HG03565 (cell line): ENCODE measurements at regions not wholly inside any gene's neighbourhood (a gene's known extent, or its start where the extent isn't known, plus 50 kb on each side); places are given as distances from the start of the nearest gene placed in this dataset.

Source experiments
- ATAC-seq: cut with Tn5 transposase; IDR thresholded peaks from one replicate; pipeline ENCODE4 v1.9.1; 2021; ENCODE audit warnings: mild to moderate bottlenecking, moderate library complexity; ENCODE audit not compliant: unreplicated experiment

- no peak for ATAC-seq
Observed at GRCh38 chr9:3161912-3162311, 318.0 kb upstream of the PUM3 start.

- no peak for ATAC-seq
Observed at GRCh38 chr9:3157011-3157410, 313.1 kb upstream of the PUM3 start.

- ATAC-seq = no peak
Observed at GRCh38 chr9:3151672-3152576, 308.0 kb upstream of the PUM3 start.

GRCh38 chr9:3150074-3150473 is 306.2 kb upstream of the PUM3 start:
- no peak for ATAC-seq

- ATAC-seq = no peak
Observed at GRCh38 chr9:3138231-3139229, 294.6 kb upstream of the PUM3 start.

GRCh38 chr9:3137347-3137695 is 293.4 kb upstream of the PUM3 start:
- no peak for ATAC-seq

GRCh38 chr9:3136686-3137346 is 292.9 kb upstream of the PUM3 start:
- no peak for ATAC-seq

GRCh38 chr9:3136230-3136629 is 292.3 kb upstream of the PUM3 start:
- no peak for ATAC-seq

- ATAC-seq = no peak
Observed at GRCh38 chr9:3127564-3127963, 283.7 kb upstream of the PUM3 start.

- ATAC-seq = no peak
Observed at GRCh38 chr9:3125602-3126405, 281.9 kb upstream of the PUM3 start.

- ATAC-seq = no peak
Observed at GRCh38 chr9:3124001-3124400, 280.1 kb upstream of the PUM3 start.

- no peak for ATAC-seq
Observed at GRCh38 chr9:3118081-3118480, 274.2 kb upstream of the PUM3 start.

GRCh38 chr9:3099646-3100045 is 255.8 kb upstream of the PUM3 start:
- ATAC-seq = no peak

- no peak for ATAC-seq
Observed at GRCh38 chr9:3088219-3088618, 244.3 kb upstream of the PUM3 start.

- no peak for ATAC-seq
Observed at GRCh38 chr9:3087697-3088096, 243.8 kb upstream of the PUM3 start.

- ATAC-seq = no peak
Observed at GRCh38 chr9:3080951-3081350, 237.1 kb upstream of the PUM3 start.

- ATAC-seq = no peak
Observed at GRCh38 chr9:3074247-3074646, 230.4 kb upstream of the PUM3 start.

- no peak for ATAC-seq
Observed at GRCh38 chr9:3066591-3066990, 222.7 kb upstream of the PUM3 start.

- ATAC-seq = no peak
Observed at GRCh38 chr9:3059781-3060468, 216.0 kb upstream of the PUM3 start.

GRCh38 chr9:3058409-3058808 is 214.5 kb upstream of the PUM3 start:
- ATAC-seq = no peak
